ENCODE measurements at regions not wholly inside any gene's neighbourhood (a gene's known extent, or its start where the extent isn't known, plus 50 kb on each side); places are given as distances from the start of the nearest gene placed in this dataset.

GRCh38 chr12:85374981-85375380 is 95.0 kb downstream of the ALX1 start:
- TF ChIP-seq SP1 (IDR thresholded peaks at IDR 0.05; ENCODE audit: low read depth, low read length) (no peak), CBX8 (IDR thresholded peaks at IDR 0.05; ENCODE audit: borderline replicate concordance, low read depth, low read length) (no peak), RAD21 (IDR thresholded peaks at IDR 0.05 in 1 of 2, conservative IDR thresholded peaks at IDR 0.05 in 1 of 2; ENCODE audit: low read depth in 2 of 2, low read length in 2 of 2) (no peak)
- ChIA-PET CTCF (ENCODE audit: partially characterized antibody) (no interaction called here), POLR2A (ENCODE audit: partially characterized antibody) (no interaction called here)
- no peaks in the 10 kb centered on the region for H3K79me2 ChIP-seq (ENCODE audit: control insufficient read depth in 1 of 2, insufficient read depth in 2 of 2, low read length in 2 of 2)
- no peaks in the 10 kb centered on the region for H4K20me1 ChIP-seq (replicated peaks in 1 of 2; ENCODE audit: control insufficient read depth in 1 of 2, insufficient read depth in 2 of 2, low read length in 2 of 2)
- H3K79me1 ChIP-seq (ENCODE audit: low read depth, low read length): no peaks in the 10 kb centered on the region
- no peak overlapping the region for H2AK5ac ChIP-seq (ENCODE audit: low read depth, low read length)
- DNase-seq (ENCODE audit: low read depth in 1 of 2, low spot score in 2 of 2): no peak
- no peak overlapping the region for H2BK12ac ChIP-seq (ENCODE audit: low read depth, low read length)
- no peak overlapping the region for H2AFZ ChIP-seq (ENCODE audit: low read length)
- H3K36me3 ChIP-seq (ENCODE audit: control insufficient read depth in 2 of 4, insufficient read depth in 4 of 4, low read length in 3 of 4): no peaks in the 10 kb centered on the region
- H3K4me1 ChIP-seq (replicated peaks in 1 of 4; ENCODE audit: control insufficient read depth in 3 of 4, insufficient read depth in 4 of 4, low read length in 3 of 4): no peaks in the 10 kb centered on the region
- no peaks in the 10 kb centered on the region for H3K9me3 ChIP-seq (ENCODE audit: insufficient read depth in 2 of 2, low read depth in 1 of 2, low read length in 1 of 2)
- H3K4me3 ChIP-seq (ENCODE audit: extremely low read depth in 1 of 4, insufficient read depth in 2 of 4, low read depth in 3 of 4, low read length in 4 of 4): no peak overlapping the region
- FAIRE-seq: no peak
- H3K4ac ChIP-seq (replicated peaks; ENCODE audit: insufficient read length, low read depth, low read length): no peak overlapping the region
- H3K4me2 ChIP-seq (ENCODE audit: insufficient read depth in 1 of 2, low read depth in 2 of 2, low read length in 2 of 2): no peak overlapping the region
- no peak overlapping the region for H3K27ac ChIP-seq (ENCODE audit: low read depth, low read length)
- H4K5ac ChIP-seq (ENCODE audit: insufficient read length, low read depth, low read length): no peak overlapping the region
- no peak overlapping the region for H3K9ac ChIP-seq (replicated peaks in 1 of 4; ENCODE audit: extremely low read depth in 1 of 4, low read depth in 3 of 4, low read length in 3 of 4)
- H3K18ac ChIP-seq (ENCODE audit: extremely low read depth, low read length): no peak overlapping the region
- H3K23ac ChIP-seq (ENCODE audit: insufficient read length): no peak overlapping the region
- no peak overlapping the region for H2BK20ac ChIP-seq (ENCODE audit: low read length)
- H2BK15ac ChIP-seq (ENCODE audit: low read length): no peak overlapping the region
- whole genome bisulfite sequencing, 2 experiments (ENCODE audit: extremely low coverage in 1 of 2, insufficient coverage in 1 of 2, insufficient read length in 1 of 2, insufficient replicate concordance in 2 of 2, low coverage in 1 of 2, low lambda C conversion rate in 2 of 2, missing lambda C conversion rate in 1 of 2): 100% methylated on average over 1 of the region's 1 CpG; no CpG with 5 or more reads in 1 of the 2 experiments
- no peak overlapping the region for H3K56ac ChIP-seq (replicated peaks; ENCODE audit: insufficient read length, low read depth, low read length)
- no peak overlapping the region for H4K8ac ChIP-seq (ENCODE audit: extremely low read depth, insufficient read depth, low read length)
- H3K23me2 ChIP-seq (ENCODE audit: low read depth, low read length): no peaks in the 10 kb centered on the region
- H3K27me3 ChIP-seq (replicated peaks in 1 of 4; ENCODE audit: control insufficient read depth in 3 of 4, extremely low read depth in 1 of 4, insufficient read depth in 3 of 4, low read length in 3 of 4): no peaks in the 10 kb centered on the region
- no peak overlapping the region for H2BK120ac ChIP-seq (replicated peaks; ENCODE audit: low read depth, low read length)
- H2BK5ac ChIP-seq (ENCODE audit: low read depth, low read length): no peak overlapping the region
- no peak overlapping the region for H4K91ac ChIP-seq (replicated peaks; ENCODE audit: insufficient read length, low read length)
- H3K14ac ChIP-seq (ENCODE audit: insufficient read length): no peak overlapping the region
